Neural progenitor cell (in vitro differentiated cells): ENCODE measurements at regions not wholly inside any gene's neighbourhood (a gene's known extent, or its start where the extent isn't known, plus 50 kb on each side); places are given as distances from the start of the nearest gene placed in this dataset.

Source experiments
- DNase-seq: peaks from one replicate; pipeline ENCODE4 v3.0.0-alpha.2; 2016; ENCODE audit warnings: low spot score
- H2AFZ ChIP-seq: fragments of 200-600 bp; sonication (generic); replicated peaks from 2 replicates; pipeline ENCODE4 v1.6.1; 2016; ENCODE audit warnings: antibody characterized with exemption
- H3F3A ChIP-seq: fragments of 200-600 bp; sonication (generic); 2 replicates; pipeline ENCODE4 v1.6.1; 2016; ENCODE audit warnings: antibody characterized with exemption, low read depth
- H3K27ac ChIP-seq: fragments of 200-600 bp; sonication (generic); 2 replicates; pipeline ENCODE4 v1.5.1; 2016; ENCODE audit warnings: mild to moderate bottlenecking
- H3K27me3 ChIP-seq: fragments of 200-600 bp; sonication (generic); 2 replicates; pipeline ENCODE4 v1.6.1; 2016; ENCODE audit warnings: mild to moderate bottlenecking, moderate library complexity
- H3K36me3 ChIP-seq: fragments of 200-600 bp; sonication (generic); 2 replicates; pipeline ENCODE4 v1.5.1; 2016
- H3K4me1 ChIP-seq: fragments of 200-600 bp; sonication (generic); 2 replicates; pipeline ENCODE4 v1.6.1; 2016; ENCODE audit warnings: mixed run types
- H3K4me2 ChIP-seq: fragments of 200-600 bp; sonication (generic); 2 replicates; pipeline ENCODE4 v1.6.1; 2016
- H3K4me3 ChIP-seq: fragments of 200-600 bp; sonication (generic); 2 replicates; pipeline ENCODE4 v1.5.1; 2016
- H3K79me2 ChIP-seq: fragments of 200-600 bp; sonication (generic); 2 replicates; pipeline ENCODE4 v1.6.1; 2016; ENCODE audit warnings: low read depth
- H3K9ac ChIP-seq: fragments of 200-600 bp; sonication (generic); 2 replicates; pipeline ENCODE4 v1.6.1; 2016
- H3K9me3 ChIP-seq: fragments of 200-600 bp; sonication (generic); 2 replicates; pipeline ENCODE4 v1.5.1; 2016; ENCODE audit warnings: low read depth
- H4K20me1 ChIP-seq: fragments of 200-600 bp; sonication (generic); 2 replicates; pipeline ENCODE4 v1.6.1; 2016; ENCODE audit warnings: low read depth
- H3K27ac Mint-ChIP-seq: 3 replicates; pipeline ENCODE4 v1.8.0; 2021; ENCODE audit warnings: mixed read lengths
- H3K27me3 Mint-ChIP-seq: 2 replicates; pipeline ENCODE4 v1.8.0; 2022; ENCODE audit warnings: low read depth, mild to moderate bottlenecking, inconsistent platforms, moderate library complexity, mixed read lengths; ENCODE audit not compliant: insufficient read depth
- H3K36me3 Mint-ChIP-seq: 3 replicates; pipeline ENCODE4 v1.8.0; 2021; ENCODE audit warnings: mixed read lengths
- H3K4me1 Mint-ChIP-seq: 3 replicates; pipeline ENCODE4 v1.8.0; 2021; ENCODE audit warnings: mixed read lengths
- H3K4me3 Mint-ChIP-seq: 3 replicates; pipeline ENCODE4 v1.8.0; 2021; ENCODE audit warnings: mild to moderate bottlenecking, moderate library complexity, mixed read lengths
- H3K9me3 Mint-ChIP-seq: 3 replicates; pipeline ENCODE4 v1.8.0; 2020; ENCODE audit warnings: mixed read lengths
- CTCF ChIP-seq: fragments of 200-600 bp; sonication (generic); IDR thresholded peaks from 2 replicates; pipeline ENCODE4 v1.5.1; 2017; ENCODE audit warnings: antibody characterized with exemption, mild to moderate bottlenecking
- EZH2 ChIP-seq: fragments of 200-600 bp; sonication (generic); IDR thresholded peaks from 2 replicates; pipeline ENCODE4 v1.6.1; 2017; ENCODE audit warnings: antibody characterized with exemption, mild to moderate bottlenecking, moderate library complexity
- EZH2phosphoT487 ChIP-seq: fragments of 200-600 bp; sonication (generic); IDR thresholded peaks from 2 replicates; pipeline ENCODE4 v1.6.1; 2017; ENCODE audit warnings: antibody characterized with exemption

- no peak for TF ChIP-seq CTCF
- TF ChIP-seq EZH2phosphoT487 = no peak
- TF ChIP-seq EZH2 = no peak
These were observed 77.8 kb upstream of the USP9Y start for GRCh38 chrY:12623204-12623603.

GRCh38 chrY:12642986-12643385 is 58.0 kb upstream of the USP9Y start:
- H3K4me3 Mint-ChIP-seq = no peak overlapping the region
- H3F3A ChIP-seq = no peaks in the 10 kb centered on the region
- H3K27me3 ChIP-seq = no peaks in the 10 kb centered on the region
- no peak for DNase-seq
- no peak overlapping the region for H3K4me2 ChIP-seq
- H3K79me2 ChIP-seq = no peaks in the 10 kb centered on the region
- H3K36me3 ChIP-seq = no peaks in the 10 kb centered on the region
- no peaks in the 10 kb centered on the region for H3K27me3 Mint-ChIP-seq
- no peaks in the 10 kb centered on the region for H3K4me1 ChIP-seq
- no peak overlapping the region for H2AFZ ChIP-seq
- no peak overlapping the region for H3K27ac ChIP-seq
- H3K9ac ChIP-seq = no peak overlapping the region
- no peaks in the 10 kb centered on the region for H4K20me1 ChIP-seq
- H3K4me1 Mint-ChIP-seq = no peaks in the 10 kb centered on the region
- no peaks in the 10 kb centered on the region for H3K9me3 Mint-ChIP-seq
- H3K36me3 Mint-ChIP-seq = no peaks in the 10 kb centered on the region
- no peak overlapping the region for H3K4me3 ChIP-seq
- TF ChIP-seq EZH2phosphoT487 (no peak), CTCF (no peak), EZH2 (no peak)
- no peaks in the 10 kb centered on the region for H3K9me3 ChIP-seq
- H3K27ac Mint-ChIP-seq = no peak overlapping the region

More at GRCh38 chrY:12623204-12623603, 77.8 kb upstream of the USP9Y start:
- H3K4me3 ChIP-seq = no peak overlapping the region
- H3K4me1 ChIP-seq = no peaks in the 10 kb centered on the region
- DNase-seq = no peak
- no peak overlapping the region for H2AFZ ChIP-seq
- no peak overlapping the region for H3K27ac ChIP-seq
- no peaks in the 10 kb centered on the region for H3K9me3 Mint-ChIP-seq
- no peaks in the 10 kb centered on the region for H3K36me3 ChIP-seq
- no peaks in the 10 kb centered on the region for H3K4me1 Mint-ChIP-seq
- no peaks in the 10 kb centered on the region for H3K27me3 ChIP-seq
- H3K4me3 Mint-ChIP-seq = no peak overlapping the region
- no peak overlapping the region for H3K27ac Mint-ChIP-seq
- no peak overlapping the region for H3K9ac ChIP-seq
- H3K36me3 Mint-ChIP-seq = no peaks in the 10 kb centered on the region
- H3K4me2 ChIP-seq = no peak overlapping the region
- H3K27me3 Mint-ChIP-seq = no peaks in the 10 kb centered on the region
- H4K20me1 ChIP-seq = no peaks in the 10 kb centered on the region
- no peaks in the 10 kb centered on the region for H3K9me3 ChIP-seq
- H3F3A ChIP-seq = no peaks in the 10 kb centered on the region
- H3K79me2 ChIP-seq = no peaks in the 10 kb centered on the region

GRCh38 chrY:12643693-12644348 is 57.2 kb upstream of the USP9Y start:
- no peak overlapping the region for H3K4me2 ChIP-seq
- no peaks in the 10 kb centered on the region for H3K4me1 Mint-ChIP-seq
- H3K36me3 Mint-ChIP-seq = no peaks in the 10 kb centered on the region
- H3K9ac ChIP-seq = no peak overlapping the region
- no peak overlapping the region for H3K27ac ChIP-seq
- no peak overlapping the region for H2AFZ ChIP-seq
- no peaks in the 10 kb centered on the region for H3K79me2 ChIP-seq
- DNase-seq = no peak
- H3K27ac Mint-ChIP-seq = no peak overlapping the region
- H3K9me3 ChIP-seq = no peaks in the 10 kb centered on the region
- H3K4me1 ChIP-seq = no peaks in the 10 kb centered on the region
- no peaks in the 10 kb centered on the region for H4K20me1 ChIP-seq
- TF ChIP-seq CTCF (no peak), EZH2 (no peak), EZH2phosphoT487 (no peak)
- no peaks in the 10 kb centered on the region for H3K9me3 Mint-ChIP-seq
- H3K4me3 Mint-ChIP-seq = no peak overlapping the region
- no peaks in the 10 kb centered on the region for H3K36me3 ChIP-seq
- H3F3A ChIP-seq = no peaks in the 10 kb centered on the region
- no peaks in the 10 kb centered on the region for H3K27me3 ChIP-seq
- no peaks in the 10 kb centered on the region for H3K27me3 Mint-ChIP-seq
- no peak overlapping the region for H3K4me3 ChIP-seq
